GM12873 (cell line): ENCODE measurements at regions not wholly inside any gene's neighbourhood (a gene's known extent, or its start where the extent isn't known, plus 50 kb on each side); places are given as distances from the start of the nearest gene placed in this dataset.

Experiments
- CTCF ChIP-seq: IDR thresholded peaks from 2 replicates; pipeline ENCODE4 v1.5.1; 2012; ENCODE audit warnings: low read depth, mild to moderate bottlenecking, moderate library complexity, low read length, control low read depth; ENCODE audit not compliant: insufficient read depth; ENCODE audit errors: missing control alignments

GRCh38 chr14:103230021-103230420 lies 104.0 kb upstream of the EIF5 start:
- TF ChIP-seq CTCF = no peak

- TF ChIP-seq CTCF = no peak
These were observed 103.2 kb upstream of the EIF5 start for GRCh38 chr14:103230658-103231334.

GRCh38 chr14:103231376-103232019 lies 102.5 kb upstream of the EIF5 start:
- TF ChIP-seq CTCF = no peak

GRCh38 chr14:103232031-103232808 lies 101.8 kb upstream of the EIF5 start:
- TF ChIP-seq CTCF = no peak

- TF ChIP-seq CTCF = no peak
These were observed 101.2 kb upstream of the EIF5 start for GRCh38 chr14:103232831-103233319.

- TF ChIP-seq CTCF = no peak
These were observed 100.7 kb upstream of the EIF5 start for GRCh38 chr14:103233328-103233727.

- no peak for TF ChIP-seq CTCF
These were observed 94.3 kb upstream of the EIF5 start for GRCh38 chr14:103239751-103240150.
